GM21367 (cell line): ENCODE measurements at regions not wholly inside any gene's neighbourhood (a gene's known extent, or its start where the extent isn't known, plus 50 kb on each side); places are given as distances from the start of the nearest gene placed in this dataset.

Experiments used
- ATAC-seq: cut with Tn5 transposase; IDR thresholded peaks from one replicate; pipeline ENCODE4 v1.9.1; 2021; ENCODE audit not compliant: unreplicated experiment

- ATAC-seq = no peak
These were observed 450.9 kb upstream of the CNTNAP2 start for GRCh38 chr7:145665499-145666258.

- no peak for ATAC-seq
These were observed 460.9 kb upstream of the CNTNAP2 start for GRCh38 chr7:145655666-145656065.

- ATAC-seq = no peak
These were observed 471.5 kb upstream of the CNTNAP2 start for GRCh38 chr7:145645135-145645515.

GRCh38 chr7:145644426-145645134 is 472.0 kb upstream of the CNTNAP2 start:
- no peak for ATAC-seq

- no peak for ATAC-seq
These were observed 472.6 kb upstream of the CNTNAP2 start for GRCh38 chr7:145643981-145644380.

- no peak for ATAC-seq
These were observed 483.1 kb upstream of the CNTNAP2 start for GRCh38 chr7:145633513-145633912.

- ATAC-seq = no peak
These were observed 492.0 kb upstream of the CNTNAP2 start for GRCh38 chr7:145624618-145625017.

GRCh38 chr7:145605963-145606362 is 510.6 kb upstream of the CNTNAP2 start:
- ATAC-seq = no peak

- no peak for ATAC-seq
These were observed 517.2 kb upstream of the CNTNAP2 start for GRCh38 chr7:145599376-145599775.

- ATAC-seq = no peak
These were observed 532.2 kb upstream of the CNTNAP2 start for GRCh38 chr7:145584401-145584800.

- no peak for ATAC-seq
These were observed 533.8 kb upstream of the CNTNAP2 start for GRCh38 chr7:145582742-145583303.

- no peak for ATAC-seq
These were observed 558.8 kb upstream of the CNTNAP2 start for GRCh38 chr7:145557805-145558204.

- no peak for ATAC-seq
These were observed 573.4 kb upstream of the CNTNAP2 start for GRCh38 chr7:145543242-145543641.

GRCh38 chr7:145539910-145540309 is 576.7 kb upstream of the CNTNAP2 start:
- ATAC-seq = no peak

- no peak for ATAC-seq
These were observed 582.3 kb upstream of the CNTNAP2 start for GRCh38 chr7:145534301-145534700.

- no peak for ATAC-seq
These were observed 596.3 kb upstream of the CNTNAP2 start for GRCh38 chr7:145520284-145520683.

GRCh38 chr7:145511004-145511403 is 605.6 kb upstream of the CNTNAP2 start:
- no peak for ATAC-seq

- ATAC-seq = no peak
These were observed 618.6 kb upstream of the CNTNAP2 start for GRCh38 chr7:145497911-145498525.

- no peak for ATAC-seq
These were observed 626.2 kb upstream of the CNTNAP2 start for GRCh38 chr7:145490356-145490755.

- no peak for ATAC-seq
These were observed 627.0 kb upstream of the CNTNAP2 start for GRCh38 chr7:145489609-145490008.

- no peak for ATAC-seq
These were observed 627.8 kb upstream of the CNTNAP2 start for GRCh38 chr7:145488816-145489215.

GRCh38 chr7:145481985-145482384 is 634.6 kb upstream of the CNTNAP2 start:
- no peak for ATAC-seq
